ENCODE measurements at regions not wholly inside any gene's neighbourhood (a gene's known extent, or its start where the extent isn't known, plus 50 kb on each side); places are given as distances from the start of the nearest gene placed in this dataset.

- no peak for DNase-seq (ENCODE audit: low spot score)
- TF ChIP-seq CTCF (IDR thresholded peaks at IDR 0.05; ENCODE audit: extremely low read depth, insufficient read depth, missing control alignments) = no peak
- in situ Hi-C loops (cut with MboI; ENCODE audit: low pct_unique_long_range_greater_than_20kb, low sequenced_read_pairs, unreplicated experiment) = no loop called here
Measured at GRCh38 chr12:97005174-97005573, 98.1 kb downstream of the NEDD1 start.

DNA sequence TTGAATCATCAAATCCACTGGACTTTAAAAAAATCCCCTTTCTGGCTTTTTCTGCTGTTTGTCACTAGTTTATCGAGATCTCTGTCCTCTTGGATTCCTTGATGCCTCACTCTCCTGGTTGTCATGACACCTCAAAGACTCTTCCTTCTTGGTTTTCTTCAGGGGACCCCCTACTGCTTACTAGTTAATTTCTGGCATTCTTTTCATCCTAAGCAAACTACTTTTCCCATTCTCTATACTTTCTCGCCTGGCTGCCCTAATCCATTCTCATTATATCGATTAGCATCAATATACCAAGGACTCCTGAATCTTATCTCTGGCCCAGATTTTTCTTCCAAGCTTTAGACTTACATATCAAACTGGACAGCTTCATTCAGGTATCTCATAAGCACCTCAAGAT, 98.6 kb downstream of the NEDD1 start:
- in situ Hi-C loops (cut with MboI; ENCODE audit: low pct_unique_long_range_greater_than_20kb, low sequenced_read_pairs, unreplicated experiment) = no loop called here
- no peak for DNase-seq (ENCODE audit: low spot score)
- TF ChIP-seq CTCF (IDR thresholded peaks at IDR 0.05; ENCODE audit: extremely low read depth, insufficient read depth, missing control alignments) = no peak

- no peak for DNase-seq (ENCODE audit: low spot score)
- TF ChIP-seq CTCF (IDR thresholded peaks at IDR 0.05; ENCODE audit: extremely low read depth, insufficient read depth, missing control alignments) = no peak
- in situ Hi-C loops (cut with MboI; ENCODE audit: low pct_unique_long_range_greater_than_20kb, low sequenced_read_pairs, unreplicated experiment) = no loop called here
Measured at GRCh38 chr12:97006585-97006984, 99.5 kb downstream of the NEDD1 start.

- in situ Hi-C loops (cut with MboI; ENCODE audit: low pct_unique_long_range_greater_than_20kb, low sequenced_read_pairs, unreplicated experiment) = no loop called here
Measured at GRCh38 chr12:97016163-97016562, 109.1 kb downstream of the NEDD1 start.

GRCh38 chr12:97017213-97017612, 110.2 kb downstream of the NEDD1 start:
- DNase-seq (ENCODE audit: low spot score) = no peak
- in situ Hi-C loops (cut with MboI; ENCODE audit: low pct_unique_long_range_greater_than_20kb, low sequenced_read_pairs, unreplicated experiment) = no loop called here
- no peak for TF ChIP-seq CTCF (IDR thresholded peaks at IDR 0.05; ENCODE audit: extremely low read depth, insufficient read depth, missing control alignments)

More at GRCh38 chr12:97016163-97016562, 109.1 kb downstream of the NEDD1 start:
- no peak for DNase-seq (ENCODE audit: low spot score)
- no peak for TF ChIP-seq CTCF (IDR thresholded peaks at IDR 0.05; ENCODE audit: extremely low read depth, insufficient read depth, missing control alignments)

DNA sequence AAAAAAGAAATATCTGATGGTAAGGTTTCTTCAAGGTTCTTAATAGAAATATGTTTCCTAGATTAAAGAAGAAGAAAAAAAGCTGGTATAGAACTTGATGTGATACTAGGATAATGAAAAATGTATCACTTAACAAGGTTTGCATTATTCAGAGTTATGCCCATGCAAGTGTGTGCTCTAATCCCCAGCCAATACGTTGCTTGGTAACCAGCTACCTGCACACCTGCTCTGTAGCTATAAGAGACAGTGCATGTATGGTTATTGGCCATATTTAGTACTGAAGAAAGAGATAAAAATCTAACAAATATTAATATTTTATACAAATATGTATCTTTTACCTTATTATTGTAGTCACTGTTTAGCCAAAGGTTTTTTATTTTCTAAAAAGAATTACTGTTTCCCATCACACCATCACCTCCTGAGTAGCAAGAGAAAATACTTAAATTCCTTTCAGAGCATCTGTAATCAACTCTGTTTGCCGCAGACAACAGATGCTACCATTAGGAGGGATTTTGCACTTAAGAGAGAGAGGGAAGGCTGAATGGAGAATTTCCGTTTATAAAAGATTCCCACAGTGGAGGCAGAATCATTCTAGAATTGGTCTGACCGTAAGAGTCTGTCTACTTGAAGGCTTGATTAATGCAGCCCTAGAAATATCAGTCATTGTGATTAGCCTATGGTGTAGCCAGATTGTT, 115.6 kb downstream of the NEDD1 start:
- in situ Hi-C loops (cut with MboI; ENCODE audit: low pct_unique_long_range_greater_than_20kb, low sequenced_read_pairs, unreplicated experiment) = no loop called here
- no peak for TF ChIP-seq CTCF (IDR thresholded peaks at IDR 0.05; ENCODE audit: extremely low read depth, insufficient read depth, missing control alignments)
- DNase-seq (ENCODE audit: low spot score) = no peak
